ENCODE measurements at regions not wholly inside any gene's neighbourhood (a gene's known extent, or its start where the extent isn't known, plus 50 kb on each side); places are given as distances from the start of the nearest gene placed in this dataset.

- DNase-seq: no peak
Observed at GRCh38 chrX:122770581-122770980, 413.5 kb upstream of the GRIA3 start.

DNA sequence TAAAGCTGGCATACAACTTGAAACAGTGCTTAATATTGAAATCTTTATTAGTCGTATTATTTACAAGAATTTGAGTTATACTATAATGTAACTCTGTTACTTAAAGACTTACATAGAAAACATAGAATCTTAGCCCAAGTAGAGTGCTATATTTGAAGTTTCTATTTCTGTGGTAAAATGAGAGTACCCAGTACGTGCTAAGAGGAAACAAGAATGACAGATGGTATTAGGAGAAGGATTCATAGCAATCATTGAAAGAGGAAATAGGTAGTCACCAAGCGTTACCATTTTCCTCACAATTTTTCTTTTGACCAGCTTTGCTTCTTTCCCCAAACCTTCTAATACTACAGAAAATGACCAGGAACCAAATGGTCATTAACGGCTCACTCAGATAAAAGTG is 412.1 kb upstream of the GRIA3 start:
- DNase-seq: no peak

DNA sequence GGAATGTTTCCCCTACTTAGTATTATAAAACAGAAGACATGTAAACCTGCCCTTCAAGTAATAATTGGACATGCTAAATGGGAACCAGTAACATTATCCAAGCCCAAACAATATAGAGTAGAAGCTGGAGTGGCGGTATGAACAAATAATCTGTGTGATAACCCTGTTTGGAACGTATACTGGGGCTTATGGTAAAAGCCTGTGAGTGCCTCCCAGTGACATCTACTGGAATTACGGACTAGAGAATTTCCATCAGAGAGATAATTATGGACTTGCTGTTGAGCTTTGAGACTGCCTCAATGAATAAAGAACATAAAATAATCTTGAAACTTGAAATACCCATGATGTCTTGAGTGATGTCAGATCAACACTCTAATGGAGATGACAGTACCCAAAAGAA is 406.3 kb upstream of the GRIA3 start:
- DNase-seq: no peak

- no peak for DNase-seq
Observed at GRCh38 chrX:122783918-122784317, 400.2 kb upstream of the GRIA3 start.

GRCh38 chrX:122787231-122787630 is 396.8 kb upstream of the GRIA3 start:
- DNase-seq: no peak

DNA sequence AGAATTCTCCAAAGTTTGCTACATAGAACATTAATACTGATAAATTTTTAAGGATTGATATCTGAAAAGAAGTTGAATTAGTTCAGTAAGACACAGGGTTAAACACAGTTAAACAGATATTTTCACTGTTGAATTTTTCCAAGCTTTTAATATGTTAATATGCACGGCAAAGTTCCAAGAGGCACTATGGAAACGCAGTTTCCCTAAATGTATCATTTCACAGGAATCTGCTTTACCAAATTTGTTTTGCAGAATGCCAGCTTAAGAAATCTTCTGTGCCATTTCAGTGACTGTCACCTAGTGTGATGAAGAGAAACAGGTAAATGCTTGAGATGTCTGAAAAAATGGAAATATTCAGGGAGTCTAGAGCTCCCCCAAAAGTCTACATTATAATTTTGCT is 395.9 kb upstream of the GRIA3 start:
- no peak for DNase-seq

GRCh38 chrX:122790376-122791095 is 393.5 kb upstream of the GRIA3 start:
- no peak for DNase-seq

- no peak for DNase-seq
Observed at GRCh38 chrX:122813876-122814275, 370.2 kb upstream of the GRIA3 start.

- no peak for DNase-seq
Observed at GRCh38 chrX:122816288-122816687, 367.8 kb upstream of the GRIA3 start.

DNA sequence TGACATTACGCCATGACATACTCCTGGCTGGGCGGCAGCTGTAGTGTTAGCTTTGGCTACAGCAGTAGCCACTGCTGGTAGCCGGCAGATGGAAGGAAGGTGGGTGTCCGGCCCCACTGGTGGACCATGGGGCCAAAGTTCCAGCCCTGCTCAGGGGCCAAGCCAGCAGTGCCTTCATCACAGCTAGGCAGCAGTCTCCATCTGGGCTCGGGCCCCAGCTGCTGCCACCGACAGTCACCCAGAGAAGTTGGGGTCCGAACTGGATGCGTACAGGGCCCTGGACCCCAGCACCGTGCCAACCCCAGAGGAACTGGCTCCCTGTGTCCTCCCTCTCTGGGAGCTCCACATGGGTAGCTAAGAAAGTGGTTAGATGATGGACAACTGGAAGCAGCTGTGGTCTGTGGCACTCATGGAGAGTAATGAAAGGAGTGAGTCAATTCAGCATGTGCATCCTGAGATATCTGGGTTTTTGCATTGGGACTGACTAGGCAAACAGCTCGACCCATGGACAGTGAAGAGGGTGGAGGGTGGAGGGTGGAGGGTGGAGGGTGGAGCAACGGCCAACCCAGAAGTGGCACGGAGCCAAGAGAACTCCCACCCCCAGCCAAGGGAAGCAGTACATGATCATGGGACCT is 366.6 kb upstream of the GRIA3 start:
- no peak for DNase-seq

DNA sequence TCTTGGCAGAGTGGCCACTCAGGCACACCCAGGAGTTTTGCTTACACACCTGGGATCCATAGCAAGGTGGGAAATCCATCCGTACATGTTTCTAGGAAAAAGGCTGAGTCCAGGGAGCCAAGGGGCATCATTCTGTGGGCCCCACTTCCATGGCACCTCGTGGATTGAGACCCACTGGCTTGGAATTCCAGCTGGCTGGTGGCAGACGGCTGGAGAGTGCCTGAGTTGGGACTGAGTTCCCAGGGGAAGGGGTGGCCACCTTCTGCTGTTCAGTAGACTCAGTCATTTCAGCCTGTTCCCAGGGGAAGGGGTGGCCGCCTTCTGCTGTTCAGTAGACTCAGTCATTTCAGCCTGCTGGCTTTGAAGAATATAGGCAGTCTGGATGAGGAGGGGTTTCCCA is 366.0 kb upstream of the GRIA3 start:
- no peak for DNase-seq

DNA sequence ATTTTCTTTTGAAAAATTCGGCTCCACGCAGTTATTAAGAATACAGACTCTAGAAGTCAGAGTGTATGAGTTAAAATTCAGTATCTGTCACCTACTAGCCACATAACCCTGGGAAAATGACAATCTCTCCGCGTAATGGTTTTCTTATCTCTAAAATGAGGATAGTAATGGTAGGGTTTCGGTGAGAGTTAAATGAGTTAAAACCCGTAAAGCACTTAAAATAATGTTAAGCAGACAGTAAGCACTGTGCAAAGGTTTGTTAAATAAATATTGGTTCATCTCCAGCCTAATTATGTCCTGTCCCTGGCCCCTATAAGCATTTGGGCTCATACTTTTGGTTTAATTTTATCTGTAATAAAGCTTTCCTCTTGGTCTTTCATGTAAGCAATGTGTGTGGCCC is 350.8 kb upstream of the GRIA3 start:
- DNase-seq: no peak

DNA sequence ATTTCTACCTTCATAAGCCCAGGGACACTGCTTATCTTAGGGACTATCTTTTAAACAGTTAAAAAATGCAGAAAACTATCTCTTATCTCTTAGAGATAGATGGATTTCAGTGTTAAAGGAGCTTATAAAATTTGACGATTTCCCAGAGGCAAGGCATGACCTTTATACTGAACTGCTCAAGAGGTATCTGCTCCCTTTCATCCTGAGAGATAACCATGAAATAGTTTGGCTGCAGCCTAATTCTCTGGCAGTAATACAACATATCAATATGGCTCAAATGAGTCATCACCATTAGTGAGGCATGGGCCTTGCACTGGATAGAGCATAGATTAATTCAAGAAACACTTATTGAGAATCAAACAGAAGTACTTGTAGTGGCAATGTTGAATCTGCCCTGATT is 348.2 kb upstream of the GRIA3 start:
- no peak for DNase-seq

GRCh38 chrX:122850326-122850725 is 333.8 kb upstream of the GRIA3 start:
- DNase-seq: no peak

DNA sequence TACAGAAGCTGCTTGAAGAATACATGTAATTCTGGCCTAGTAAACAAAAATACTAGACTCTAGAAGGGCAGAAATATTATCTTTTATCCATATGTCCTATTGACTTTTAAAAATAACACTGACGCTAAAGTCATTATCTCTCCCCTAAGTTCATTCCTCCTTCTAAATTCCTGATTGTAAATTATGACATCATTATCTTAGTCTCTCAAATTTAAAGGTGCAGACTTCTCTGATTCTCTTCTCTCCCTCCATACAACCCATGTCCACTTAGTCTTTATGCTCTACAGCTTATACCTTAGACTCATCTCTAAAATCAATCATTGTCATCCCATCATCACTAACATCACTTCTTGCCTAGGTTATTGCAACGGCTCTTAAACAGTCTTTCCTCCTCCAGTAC is 327.9 kb upstream of the GRIA3 start:
- no peak for DNase-seq

GRCh38 chrX:122857734-122858133 is 326.3 kb upstream of the GRIA3 start:
- DNase-seq: no peak

- DNase-seq: no peak
Observed at GRCh38 chrX:122863067-122863466, 321.0 kb upstream of the GRIA3 start.

GRCh38 chrX:122866532-122866931 is 317.5 kb upstream of the GRIA3 start:
- DNase-seq: no peak

DNA sequence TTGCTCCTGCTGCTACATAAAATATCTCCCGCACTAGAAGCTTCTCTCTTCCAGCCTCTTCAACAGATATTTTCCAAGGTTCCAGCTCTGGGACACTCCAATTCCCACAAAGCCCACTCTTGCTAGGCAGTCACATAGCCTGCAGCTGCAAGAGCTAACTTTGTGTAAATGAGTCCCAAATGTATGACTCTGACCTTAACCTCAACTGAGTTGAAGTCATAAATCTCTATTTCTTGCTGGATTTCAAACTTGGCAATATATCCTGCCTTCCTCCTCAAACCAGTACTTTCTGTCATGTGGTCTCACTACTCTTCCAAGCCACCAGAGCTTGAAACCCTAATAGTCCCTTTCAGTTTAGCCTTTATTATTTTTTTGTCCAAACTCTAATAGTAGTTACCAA is 315.4 kb upstream of the GRIA3 start:
- peak; percentile 2 for DNase-seq

- no peak for DNase-seq
Observed at GRCh38 chrX:122869171-122869570, 314.9 kb upstream of the GRIA3 start.

GRCh38 chrX:122878269-122878668 is 305.8 kb upstream of the GRIA3 start:
- DNase-seq: no peak

GRCh38 chrX:122880952-122881351 is 303.1 kb upstream of the GRIA3 start:
- DNase-seq: no peak

- no peak for DNase-seq
Observed at GRCh38 chrX:122890729-122891128, 293.3 kb upstream of the GRIA3 start.

- DNase-seq: no peak
Observed at GRCh38 chrX:122906726-122907125, 277.4 kb upstream of the GRIA3 start.

Measured in renal pelvis (tissue), 1 donor.